MCF 10A (cell line): ENCODE measurements at regions not wholly inside any gene's neighbourhood (a gene's known extent, or its start where the extent isn't known, plus 50 kb on each side); places are given as distances from the start of the nearest gene placed in this dataset.

Experiments used
- BruUV-seq: library from RNA; stranded (reverse); fragments of 400-500 nt; replicated peaks from 2 replicates; lab custom pipeline; 2021; lab: Mats Ljungman, UMichigan
- CTCF ChIA-PET: fragments of 300-600 bp; sonication (Branson Sonifier 250); formaldehyde crosslinking; extraction: SDS; loops from one replicate; lab custom pipeline; 2021; ENCODE audit warnings: antibody characterized with exemption, inconsistent platforms; lab: Yijun Ruan, JAX
- POLR2A ChIA-PET: fragments of 300-600, 350-650 bp; sonication (Branson Sonifier 250); formaldehyde crosslinking; extraction: SDS; loops from one replicate; lab custom pipeline; 2020; ENCODE audit warnings: antibody characterized with exemption, inconsistent platforms; lab: Yijun Ruan, JAX
- DNase-seq: peaks from one replicate; pipeline ENCODE4 v3.0.0-alpha.2; 2018; ENCODE audit not compliant: unreplicated experiment
- H3K27ac Mint-ChIP-seq: one replicate; pipeline ENCODE4 v1.8.0; 2022; ENCODE audit warnings: mild to moderate bottlenecking, low read depth, mixed read lengths; ENCODE audit not compliant: unreplicated experiment
- H3K27me3 Mint-ChIP-seq: one replicate; pipeline ENCODE4 v1.8.0; 2022; ENCODE audit warnings: mixed read lengths; ENCODE audit not compliant: insufficient read depth, unreplicated experiment
- H3K36me3 Mint-ChIP-seq: one replicate; pipeline ENCODE4 v1.8.0; 2022; ENCODE audit warnings: mild to moderate bottlenecking, moderate library complexity, mixed read lengths; ENCODE audit not compliant: insufficient read depth, unreplicated experiment
- H3K4me1 Mint-ChIP-seq: one replicate; pipeline ENCODE4 v1.8.0; 2022; ENCODE audit warnings: mixed read lengths; ENCODE audit not compliant: insufficient read depth, unreplicated experiment
- H3K4me3 Mint-ChIP-seq: one replicate; pipeline ENCODE4 v1.8.0; 2022; ENCODE audit warnings: mild to moderate bottlenecking, moderate library complexity, mixed read lengths; ENCODE audit not compliant: unreplicated experiment
- H3K9me3 Mint-ChIP-seq: one replicate; pipeline ENCODE4 v1.8.0; 2022; ENCODE audit warnings: mixed read lengths; ENCODE audit not compliant: unreplicated experiment
- CTCF ChIP-seq: fragments of 200-600 bp; IDR thresholded peaks from one replicate; pipeline ENCODE4 v1.8.0; 2022; ENCODE audit warnings: antibody characterized with exemption, mild to moderate bottlenecking; ENCODE audit not compliant: unreplicated experiment
- intact Hi-C: fragments of 100-400 bp; cut with micrococcal nuclease; formaldehyde crosslinking; loops from 2 replicates; pipeline ENCODE4 v1.14.1; 2022

DNA sequence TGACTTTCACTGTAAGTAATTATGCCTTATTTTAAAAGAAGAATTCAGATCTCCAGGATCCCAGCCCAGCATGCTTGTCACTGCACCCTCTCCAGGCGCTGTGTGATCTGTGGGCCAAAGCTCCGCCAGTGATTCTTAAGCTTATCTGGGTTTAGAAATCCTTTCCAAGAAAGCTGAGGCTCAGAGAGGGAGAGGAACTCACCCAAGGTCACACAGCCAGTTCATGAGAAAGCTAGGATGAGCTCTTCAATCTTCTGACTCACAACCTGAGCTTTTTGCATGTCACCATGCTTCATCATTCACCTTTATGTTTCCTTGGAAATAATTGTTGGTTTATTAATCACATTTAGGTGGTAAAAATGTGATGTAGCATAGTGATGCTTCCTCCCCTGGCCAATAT, 136.6 kb upstream of the HAND1 start:
- intact Hi-C loops = loop anchor here (5.0 kb wide), 1 partner anchor 207 kb away; no protein-coding TSS in a partner anchor
- Mint-ChIP-seq H3K4me3 (no peak overlapping the region), H3K9me3 (no peaks in the 10 kb centered on the region), H3K36me3 (peaks cover 6% of the 10 kb centered on the region), H3K27me3 (peaks cover 49% of the 10 kb centered on the region), H3K27ac (no peak overlapping the region), H3K4me1 (no peaks in the 10 kb centered on the region)
- no peak for DNase-seq
- BruUV-seq = no TSS peak
- ChIA-PET POLR2A (interaction anchor here (0.6 to 0.8 kb wide), 2 partner anchors 11 to 26 kb away, joined by 3 read pairs; no protein-coding TSS in a partner anchor), CTCF (interaction anchor here (0.9 to 11.1 kb wide), 5 partner anchors 25 to 542 kb away, joined by 3 to 351 read pairs (median 4); no protein-coding TSS in a partner anchor)
- TF ChIP-seq CTCF = no peak

- Mint-ChIP-seq H3K36me3 (peaks cover 6% of the 10 kb centered on the region), H3K27ac (no peak overlapping the region), H3K4me1 (no peaks in the 10 kb centered on the region), H3K4me3 (no peak overlapping the region), H3K9me3 (no peaks in the 10 kb centered on the region), H3K27me3 (peaks cover 49% of the 10 kb centered on the region)
- ChIA-PET POLR2A (no interaction called here), CTCF (interaction anchor here (0.6 to 11.1 kb wide), 6 partner anchors 16 to 508 kb away, joined by 3 to 351 read pairs (median 4); no protein-coding TSS in a partner anchor)
- intact Hi-C loops = loop anchor here (5.0 kb wide), 1 partner anchor 207 kb away; no protein-coding TSS in a partner anchor
- TF ChIP-seq CTCF = no peak
- no peak for DNase-seq
- no TSS peak for BruUV-seq
These were observed 136.1 kb upstream of the HAND1 start for GRCh38 chr5:154614125-154614524.

GRCh38 chr5:154612666-154613065, 134.6 kb upstream of the HAND1 start:
- H3K4me3 Mint-ChIP-seq = no peak overlapping the region
- H3K36me3 Mint-ChIP-seq = peaks cover 6% of the 10 kb centered on the region
- CTCF ChIA-PET = interaction anchor here (0.6 to 11.1 kb wide), 10 partner anchors 12 to 541 kb away, joined by 3 to 351 read pairs (median 6); no protein-coding TSS in a partner anchor
- no peak for TF ChIP-seq CTCF
- intact Hi-C loops = loop anchor here (5.0 kb wide), 1 partner anchor 205 kb away; no protein-coding TSS in a partner anchor
- H3K27ac Mint-ChIP-seq = no peak overlapping the region
- peaks cover 49% of the 10 kb centered on the region for H3K27me3 Mint-ChIP-seq
- H3K9me3 Mint-ChIP-seq = no peaks in the 10 kb centered on the region
- no peaks in the 10 kb centered on the region for H3K4me1 Mint-ChIP-seq
- BruUV-seq = no TSS peak
- POLR2A ChIA-PET = interaction anchor here (1.4 kb wide), 1 partner anchor 144 kb away, joined by 3 read pairs; no protein-coding TSS in a partner anchor
- no peak for DNase-seq

DNA sequence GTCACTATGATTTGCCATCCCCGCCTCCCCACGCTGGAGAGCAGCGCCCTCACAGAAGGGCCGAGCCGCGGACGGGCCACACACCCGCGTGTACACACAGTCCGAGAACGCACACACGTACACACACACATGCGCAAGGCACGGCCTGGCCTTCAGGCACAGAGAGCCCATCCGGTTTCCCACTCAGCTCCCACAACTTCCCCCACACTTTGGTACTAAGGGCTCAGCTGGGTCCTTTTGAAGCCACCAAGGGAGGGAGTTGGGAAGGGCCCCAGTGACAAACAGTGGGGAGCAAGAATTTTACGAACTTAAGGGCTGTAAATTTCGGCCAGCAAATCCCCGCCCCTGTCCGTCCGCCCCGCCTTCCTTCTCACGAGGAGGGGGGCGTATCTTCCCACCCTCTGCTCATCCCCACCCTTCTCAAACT, 133.3 kb upstream of the HAND1 start:
- H3K9me3 Mint-ChIP-seq = no peaks in the 10 kb centered on the region
- no peak for TF ChIP-seq CTCF
- H3K4me3 Mint-ChIP-seq = peak overlapping the region; percentile 54
- peaks cover 7% of the 10 kb centered on the region for H3K4me1 Mint-ChIP-seq
- intact Hi-C loops = loop anchor here (5.0 kb wide), 1 partner anchor 204 kb away; no protein-coding TSS in a partner anchor
- H3K27me3 Mint-ChIP-seq = peaks cover 47% of the 10 kb centered on the region
- H3K27ac Mint-ChIP-seq = no peak overlapping the region
- BruUV-seq = no TSS peak
- no peak for DNase-seq
- CTCF ChIA-PET = interaction anchor here (0.6 to 11.1 kb wide), 24 partner anchors 8 to 489 kb away, joined by 3 to 351 read pairs (median 4); no protein-coding TSS in a partner anchor
- POLR2A ChIA-PET = interaction anchor here (0.5 to 1.0 kb wide), 2 partner anchors 141 to 247 kb away, joined by 3 read pairs; partner anchors contain the start of gene CNOT8
- H3K36me3 Mint-ChIP-seq = peaks cover 6% of the 10 kb centered on the region
